ENCODE measurements at regions not wholly inside any gene's neighbourhood (a gene's known extent, or its start where the extent isn't known, plus 50 kb on each side); places are given as distances from the start of the nearest gene placed in this dataset.
"Not testable (repeated sequence)": the region's sequence is repeated elsewhere in the genome, so short reads cannot be mapped to it uniquely, and the experiment has no call there.

GRCh38 chr14:105769061-105769730 is 242.8 kb downstream of the TMEM121 start:
- not testable (repeated sequence) for DNase-seq

- not testable (repeated sequence) for DNase-seq
Measured at GRCh38 chr14:105770619-105771216, 244.3 kb downstream of the TMEM121 start.

GRCh38 chr14:105771261-105772226 is 245.2 kb downstream of the TMEM121 start:
- DNase-seq: not testable (repeated sequence)

- DNase-seq: not testable (repeated sequence)
Measured at GRCh38 chr14:105772710-105773250, 246.4 kb downstream of the TMEM121 start.

GRCh38 chr14:105773584-105773983 is 247.2 kb downstream of the TMEM121 start:
- DNase-seq: no peak

- DNase-seq: no peak
Measured at GRCh38 chr14:105774001-105774400, 247.6 kb downstream of the TMEM121 start.

- DNase-seq: not testable (repeated sequence)
Measured at GRCh38 chr14:105774585-105775348, 248.4 kb downstream of the TMEM121 start.

GRCh38 chr14:105775349-105775923 is 249.1 kb downstream of the TMEM121 start:
- DNase-seq: not testable (repeated sequence)

- not testable (repeated sequence) for DNase-seq
Measured at GRCh38 chr14:105776112-105776511, 249.7 kb downstream of the TMEM121 start.

- DNase-seq: no peak
Measured at GRCh38 chr14:105776924-105777323, 250.5 kb downstream of the TMEM121 start.

GRCh38 chr14:105783707-105784106 is 257.3 kb downstream of the TMEM121 start:
- no peak for DNase-seq

GRCh38 chr14:105793836-105794235 is 267.5 kb downstream of the TMEM121 start:
- DNase-seq: no peak

DNA sequence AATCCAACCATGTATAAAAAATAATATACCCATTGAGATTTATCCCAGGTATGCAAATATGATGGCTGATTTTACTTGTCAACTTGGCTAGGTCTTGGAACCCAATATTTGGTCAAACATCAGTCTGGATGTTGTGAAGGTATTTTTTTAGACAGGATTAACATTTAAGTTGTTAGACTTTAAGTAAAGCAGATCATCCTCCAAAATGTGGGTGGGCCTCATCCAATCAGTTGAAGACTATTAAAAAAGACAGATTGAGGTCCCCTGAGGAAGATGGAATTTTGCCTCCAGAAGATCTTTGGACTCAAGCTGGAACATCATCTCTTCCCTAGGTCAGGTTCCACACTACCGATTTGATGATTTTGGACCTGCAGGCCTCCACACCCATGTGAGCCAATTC is 271.2 kb downstream of the TMEM121 start:
- DNase-seq: no peak

DNA sequence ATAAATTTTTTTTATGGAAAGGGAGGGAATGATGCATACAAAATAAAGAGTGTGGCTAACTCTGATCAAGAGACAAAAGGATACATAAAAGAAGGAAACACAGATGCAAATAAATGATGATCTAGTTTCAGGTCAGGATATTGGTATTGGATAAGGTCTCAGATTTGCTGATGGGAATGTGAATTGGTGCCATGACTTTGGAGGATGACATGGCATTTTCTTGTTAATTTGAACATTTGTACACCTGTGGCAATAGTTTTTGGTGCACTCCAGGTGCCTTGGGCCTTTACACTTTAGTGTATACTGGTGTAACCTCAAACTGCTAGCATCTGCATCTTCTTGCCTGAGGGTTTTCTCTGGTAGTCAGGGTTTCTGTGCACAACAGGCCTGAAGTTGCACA is 279.3 kb downstream of the TMEM121 start:
- no peak for DNase-seq

DNA sequence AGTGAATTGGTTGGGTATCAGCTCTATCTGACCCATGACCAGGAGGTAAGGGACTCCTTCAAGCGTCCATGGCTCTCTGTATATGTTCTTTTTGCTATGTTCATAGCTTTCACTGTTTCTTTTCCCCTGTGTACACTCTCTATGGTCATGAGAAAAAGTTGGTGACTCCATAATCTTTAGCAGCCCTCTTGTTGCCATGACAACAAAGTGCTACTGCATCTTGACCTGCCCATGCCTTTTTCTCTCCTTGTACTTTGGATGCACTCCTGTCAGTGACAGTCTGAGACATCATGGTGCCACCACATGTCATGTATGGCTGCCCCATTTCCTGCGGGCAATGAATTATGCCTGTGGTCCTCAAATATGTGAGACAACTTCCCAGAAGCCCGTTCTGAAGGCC is 280.2 kb downstream of the TMEM121 start:
- DNase-seq: no peak

DNA sequence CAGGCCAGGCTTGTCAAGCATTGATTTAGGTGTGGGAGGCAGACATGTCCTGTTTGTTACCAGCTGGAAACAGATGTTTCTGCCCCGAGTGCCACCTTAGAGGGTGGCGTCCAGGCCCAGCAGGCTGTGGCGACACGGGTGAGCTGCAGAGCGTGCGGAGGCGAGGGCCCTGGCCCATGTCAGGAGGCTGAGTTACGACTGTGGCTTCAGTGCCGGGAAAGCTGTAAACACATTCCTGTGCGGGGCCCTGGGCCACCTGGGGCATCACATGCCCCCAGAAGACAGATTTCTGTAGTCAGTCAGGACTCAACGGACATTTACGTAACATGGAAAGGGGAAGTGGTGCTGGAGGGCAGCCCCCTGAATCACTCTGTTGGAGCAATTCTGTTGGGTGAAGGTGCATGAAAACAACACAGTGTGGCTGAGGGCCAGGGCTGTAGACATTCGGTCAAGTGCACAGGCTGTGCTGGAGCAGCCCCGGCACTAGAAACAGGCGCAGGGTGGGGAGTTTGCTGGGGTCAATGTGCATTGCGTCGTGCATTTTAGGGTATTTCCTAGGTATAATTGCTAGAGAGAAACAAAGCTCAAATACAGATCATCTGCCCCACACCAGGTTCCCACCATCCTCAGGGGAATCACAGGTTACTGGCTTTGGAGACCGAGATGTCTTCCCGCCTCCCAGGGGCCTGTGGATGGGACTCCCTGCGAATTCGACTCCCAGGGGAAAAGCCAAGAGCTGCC is 291.8 kb downstream of the TMEM121 start:
- DNase-seq: no peak

DNA sequence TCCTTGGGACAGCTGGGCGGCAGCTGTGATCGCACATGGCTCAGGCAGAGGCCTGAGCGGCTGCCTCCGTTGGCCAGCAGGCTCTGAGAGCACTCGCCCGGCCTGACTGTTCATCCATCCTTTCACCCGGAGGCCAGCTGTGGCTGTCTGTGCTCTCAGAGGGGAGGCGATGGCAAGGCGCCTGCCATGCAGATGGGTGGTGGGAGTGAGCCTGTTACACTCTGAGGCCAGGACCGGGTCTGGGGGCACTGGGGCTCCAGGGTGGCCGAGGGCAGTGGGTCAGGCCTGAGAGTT is 292.3 kb downstream of the TMEM121 start:
- DNase-seq: no peak

GRCh38 chr14:105830171-105830570 is 303.8 kb downstream of the TMEM121 start:
- DNase-seq: no peak

- no peak for DNase-seq
Measured at GRCh38 chr14:105836160-105836559, 309.8 kb downstream of the TMEM121 start.

DNA sequence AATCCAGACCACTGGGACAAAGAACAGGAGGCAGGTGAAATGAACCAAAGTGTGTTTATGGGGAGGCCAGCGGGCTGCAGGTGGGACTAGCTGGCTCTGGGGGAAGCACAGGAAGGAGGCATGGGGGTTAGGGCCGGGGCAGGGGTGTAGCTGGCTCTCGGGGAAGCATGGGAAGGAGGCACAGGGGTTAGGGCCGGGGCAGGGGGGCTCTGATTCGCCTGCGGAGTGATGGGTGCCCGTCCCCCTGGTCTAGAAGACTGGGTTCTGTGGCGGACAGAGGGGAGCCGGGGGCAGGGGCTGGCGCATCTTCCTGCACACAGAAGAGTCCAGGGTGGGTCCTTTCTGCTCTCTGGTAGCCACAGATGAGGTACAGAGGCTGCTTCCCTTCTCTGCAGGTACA is 310.3 kb downstream of the TMEM121 start:
- DNase-seq: no peak

- no peak for DNase-seq
Measured at GRCh38 chr14:105837349-105838063, 311.1 kb downstream of the TMEM121 start.
